ENCODE measurements at regions not wholly inside any gene's neighbourhood (a gene's known extent, or its start where the extent isn't known, plus 50 kb on each side); places are given as distances from the start of the nearest gene placed in this dataset.

DNA sequence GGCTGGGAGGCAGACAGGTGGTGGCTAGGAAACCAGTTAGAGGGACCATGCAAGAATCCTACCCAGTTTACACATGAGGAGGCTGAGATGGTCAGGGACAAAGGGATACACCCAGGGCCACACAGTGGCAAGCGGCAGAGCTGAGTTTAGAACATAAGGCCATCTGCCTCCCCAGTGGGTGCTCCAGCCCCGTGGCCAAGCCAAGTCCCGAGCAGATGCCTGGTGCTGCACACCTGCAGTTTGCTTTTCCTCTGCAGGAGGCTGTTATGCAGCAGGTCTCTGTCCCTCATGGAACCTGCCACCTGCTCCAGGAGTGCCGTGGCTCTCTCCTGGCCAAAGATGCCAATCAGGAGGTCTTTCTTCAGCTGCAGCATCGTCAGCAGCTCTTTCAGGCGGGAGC is 70.8 kb downstream of the SYNE3 start:
- H3K4me2 ChIP-seq = no peak overlapping the region
- H3K79me2 ChIP-seq (ENCODE audit: insufficient read depth, low read depth) = no peaks in the 10 kb centered on the region
- H3K9ac ChIP-seq = no peak overlapping the region
- no peaks in the 10 kb centered on the region for H3K4me1 ChIP-seq (ENCODE audit: low read depth, poor library complexity, severe bottlenecking)
- H3K36me3 ChIP-seq (ENCODE audit: insufficient read depth) = no peaks in the 10 kb centered on the region
- H3K4me3 ChIP-seq (IDR thresholded peaks at IDR 0.05; ENCODE audit: insufficient read depth, low read depth, low read length) = no peak overlapping the region
- no peaks in the 10 kb centered on the region for H4K20me1 ChIP-seq (ENCODE audit: insufficient read depth)
- H3K27me3 ChIP-seq (ENCODE audit: insufficient read depth, low read depth) = no peaks in the 10 kb centered on the region
- TF ChIP-seq, protein P1, sequence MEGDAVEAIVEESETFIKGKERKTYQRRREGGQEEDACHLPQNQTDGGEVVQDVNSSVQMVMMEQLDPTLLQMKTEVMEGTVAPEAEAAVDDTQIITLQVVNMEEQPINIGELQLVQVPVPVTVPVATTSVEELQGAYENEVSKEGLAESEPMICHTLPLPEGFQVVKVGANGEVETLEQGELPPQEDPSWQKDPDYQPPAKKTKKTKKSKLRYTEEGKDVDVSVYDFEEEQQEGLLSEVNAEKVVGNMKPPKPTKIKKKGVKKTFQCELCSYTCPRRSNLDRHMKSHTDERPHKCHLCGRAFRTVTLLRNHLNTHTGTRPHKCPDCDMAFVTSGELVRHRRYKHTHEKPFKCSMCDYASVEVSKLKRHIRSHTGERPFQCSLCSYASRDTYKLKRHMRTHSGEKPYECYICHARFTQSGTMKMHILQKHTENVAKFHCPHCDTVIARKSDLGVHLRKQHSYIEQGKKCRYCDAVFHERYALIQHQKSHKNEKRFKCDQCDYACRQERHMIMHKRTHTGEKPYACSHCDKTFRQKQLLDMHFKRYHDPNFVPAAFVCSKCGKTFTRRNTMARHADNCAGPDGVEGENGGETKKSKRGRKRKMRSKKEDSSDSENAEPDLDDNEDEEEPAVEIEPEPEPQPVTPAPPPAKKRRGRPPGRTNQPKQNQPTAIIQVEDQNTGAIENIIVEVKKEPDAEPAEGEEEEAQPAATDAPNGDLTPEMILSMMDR (conservative IDR thresholded peaks at IDR 0.05; ENCODE audit: low read depth, low read length) = no peak
- H2AFZ ChIP-seq (ENCODE audit: low read depth) = no peak overlapping the region
- H3K27ac ChIP-seq = no peak overlapping the region

DNA sequence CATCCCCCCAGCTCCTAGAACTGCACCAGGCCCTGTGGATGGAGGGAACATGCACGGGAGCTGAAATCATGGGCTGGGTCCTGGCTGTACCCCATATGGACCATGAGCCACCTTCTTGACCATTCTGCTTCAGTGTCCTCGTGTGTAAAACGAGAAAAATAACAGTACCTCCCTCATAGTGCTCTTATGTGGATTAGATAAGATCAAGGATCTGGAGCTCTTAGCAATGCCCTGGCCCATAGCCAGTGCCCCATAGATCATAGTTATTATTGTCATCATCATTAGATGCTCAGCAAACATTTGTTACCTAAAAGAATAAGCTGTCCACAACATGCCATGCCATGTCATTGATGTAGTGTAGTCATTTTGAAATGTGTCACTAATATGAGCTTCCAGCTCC is 71.3 kb downstream of the SYNE3 start:
- no peaks in the 10 kb centered on the region for H4K20me1 ChIP-seq (ENCODE audit: insufficient read depth)
- H2AFZ ChIP-seq (ENCODE audit: low read depth) = no peak overlapping the region
- H3K27me3 ChIP-seq (ENCODE audit: insufficient read depth, low read depth) = no peaks in the 10 kb centered on the region
- H3K79me2 ChIP-seq (ENCODE audit: insufficient read depth, low read depth) = no peaks in the 10 kb centered on the region
- H3K9ac ChIP-seq = no peak overlapping the region
- TF ChIP-seq, protein P1 (conservative IDR thresholded peaks at IDR 0.05; ENCODE audit: low read depth, low read length) = no peak
- H3K4me3 ChIP-seq (IDR thresholded peaks at IDR 0.05; ENCODE audit: insufficient read depth, low read depth, low read length) = no peak overlapping the region
- H3K4me1 ChIP-seq (ENCODE audit: low read depth, poor library complexity, severe bottlenecking) = no peaks in the 10 kb centered on the region
- H3K4me2 ChIP-seq = no peak overlapping the region
- H3K27ac ChIP-seq = no peak overlapping the region
- H3K36me3 ChIP-seq (ENCODE audit: insufficient read depth) = no peaks in the 10 kb centered on the region

DNA sequence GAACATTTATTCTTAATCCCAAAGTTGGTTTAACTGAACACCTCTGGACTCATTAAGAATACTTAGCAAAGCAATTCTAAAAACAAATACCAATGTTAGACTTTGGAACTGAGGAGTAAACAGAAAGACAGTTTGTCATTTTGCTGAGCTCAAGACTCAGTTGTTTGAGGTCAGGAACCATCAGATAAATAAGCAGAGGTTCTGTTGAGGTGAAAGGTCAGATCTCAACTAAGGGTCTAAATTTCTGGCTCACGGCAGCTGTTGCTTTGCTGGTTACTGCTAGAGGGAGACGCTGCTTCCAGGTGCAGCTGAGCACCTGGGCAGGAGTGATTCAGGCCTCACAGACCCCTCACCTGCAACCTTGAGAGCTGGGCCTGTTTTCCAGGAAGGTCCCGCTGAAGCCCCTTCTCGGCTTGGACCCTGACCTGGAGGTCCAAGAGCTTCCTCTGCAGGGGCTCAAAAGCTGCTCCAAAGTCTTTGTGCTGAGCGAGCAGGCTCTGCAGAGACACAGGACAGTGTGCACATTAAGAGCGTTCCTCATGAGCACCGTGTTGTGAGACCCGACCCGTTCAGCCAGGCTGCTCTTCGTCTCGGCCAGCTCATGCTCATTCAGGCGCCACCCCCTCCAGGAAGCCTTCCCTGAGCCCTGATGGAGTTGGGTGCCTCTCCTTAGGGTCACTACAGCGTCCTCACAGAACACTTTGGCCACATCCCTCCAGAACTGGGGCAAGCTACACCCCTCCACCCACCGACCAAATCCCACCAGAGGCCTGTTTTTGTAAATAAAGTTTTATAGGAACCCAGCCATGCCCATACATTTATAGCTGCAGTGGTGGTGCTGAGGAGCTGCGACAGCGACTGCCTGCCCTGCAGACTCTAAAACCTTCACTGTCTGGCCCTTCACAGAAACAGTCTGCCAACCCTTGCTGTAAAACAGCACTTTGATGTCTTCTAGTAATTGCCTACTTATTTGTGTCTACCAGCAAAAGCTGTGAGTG is 72.0 kb downstream of the SYNE3 start:
- no peaks in the 10 kb centered on the region for H4K20me1 ChIP-seq (ENCODE audit: insufficient read depth)
- H3K27ac ChIP-seq = no peak overlapping the region
- H3K9ac ChIP-seq = no peak overlapping the region
- no peak overlapping the region for H3K4me2 ChIP-seq
- H3K27me3 ChIP-seq (ENCODE audit: insufficient read depth, low read depth) = no peaks in the 10 kb centered on the region
- H2AFZ ChIP-seq (ENCODE audit: low read depth) = no peak overlapping the region
- TF ChIP-seq, protein P1 (conservative IDR thresholded peaks at IDR 0.05; ENCODE audit: low read depth, low read length) = no peak
- no peaks in the 10 kb centered on the region for H3K36me3 ChIP-seq (ENCODE audit: insufficient read depth)
- no peak overlapping the region for H3K4me3 ChIP-seq (IDR thresholded peaks at IDR 0.05; ENCODE audit: insufficient read depth, low read depth, low read length)
- no peaks in the 10 kb centered on the region for H3K4me1 ChIP-seq (ENCODE audit: low read depth, poor library complexity, severe bottlenecking)
- H3K79me2 ChIP-seq (ENCODE audit: insufficient read depth, low read depth) = no peaks in the 10 kb centered on the region

DNA sequence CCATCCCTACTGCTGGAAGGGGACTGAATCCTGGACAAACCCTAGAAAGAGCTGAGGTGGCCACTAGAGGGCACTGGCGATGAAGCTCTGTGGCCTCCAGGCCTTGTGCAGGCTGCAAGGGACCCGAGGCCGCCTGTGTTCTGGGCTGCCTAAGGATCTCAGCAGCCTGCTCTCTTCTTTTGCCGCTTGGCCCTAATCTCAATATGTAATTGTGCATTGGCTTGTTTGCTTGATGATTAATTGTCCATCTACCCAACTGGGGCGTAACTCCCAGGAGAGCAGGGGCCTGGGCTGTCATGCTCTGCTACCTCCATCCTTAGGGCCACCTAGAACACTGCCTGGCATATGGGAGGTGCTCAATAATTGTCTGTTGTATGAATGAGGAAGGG is 73.8 kb downstream of the SYNE3 start:
- H3K27me3 ChIP-seq (ENCODE audit: insufficient read depth, low read depth) = no peaks in the 10 kb centered on the region
- H3K4me2 ChIP-seq = no peak overlapping the region
- no peaks in the 10 kb centered on the region for H3K4me1 ChIP-seq (ENCODE audit: low read depth, poor library complexity, severe bottlenecking)
- H3K79me2 ChIP-seq (ENCODE audit: insufficient read depth, low read depth) = no peaks in the 10 kb centered on the region
- H3K27ac ChIP-seq = no peak overlapping the region
- TF ChIP-seq, protein P1 (conservative IDR thresholded peaks at IDR 0.05; ENCODE audit: low read depth, low read length) = peak; percentile 70
- no peak overlapping the region for H3K9ac ChIP-seq
- H2AFZ ChIP-seq (ENCODE audit: low read depth) = no peak overlapping the region
- no peak overlapping the region for H3K4me3 ChIP-seq (IDR thresholded peaks at IDR 0.05; ENCODE audit: insufficient read depth, low read depth, low read length)
- H4K20me1 ChIP-seq (ENCODE audit: insufficient read depth) = no peaks in the 10 kb centered on the region
- H3K36me3 ChIP-seq (ENCODE audit: insufficient read depth) = no peaks in the 10 kb centered on the region
